GM18499 (cell line): ENCODE measurements at regions not wholly inside any gene's neighbourhood (a gene's known extent, or its start where the extent isn't known, plus 50 kb on each side); places are given as distances from the start of the nearest gene placed in this dataset.
A peak's percentile ranks its signal among the peaks of the same experiment; 100 is the strongest.

ENCODE experiments used
- ATAC-seq: cut with Tn5 transposase; IDR thresholded peaks from one replicate; pipeline ENCODE4 v1.9.1; 2021; ENCODE audit warnings: moderate number of reproducible peaks; ENCODE audit not compliant: insufficient read depth, unreplicated experiment

DNA sequence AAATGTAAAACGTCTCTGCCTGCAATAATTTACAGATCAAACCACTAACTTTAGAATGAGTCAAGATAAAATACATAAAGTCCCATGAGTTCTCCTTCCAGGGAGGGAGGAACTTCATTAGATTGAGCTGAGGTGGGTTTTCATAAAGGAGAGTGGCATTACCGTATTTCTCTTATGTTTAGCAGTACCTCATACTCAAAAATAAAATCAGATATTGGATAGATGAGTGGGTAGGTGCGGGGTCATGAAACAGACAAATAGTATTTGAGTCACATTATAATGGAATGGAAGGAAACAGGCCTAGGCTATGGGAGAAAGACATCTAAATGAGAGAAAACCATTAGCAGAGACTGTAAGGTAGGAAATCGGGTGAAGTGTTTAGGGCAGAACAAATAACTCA lies 166.1 kb upstream of the SMLR1 start:
- no peak for ATAC-seq

DNA sequence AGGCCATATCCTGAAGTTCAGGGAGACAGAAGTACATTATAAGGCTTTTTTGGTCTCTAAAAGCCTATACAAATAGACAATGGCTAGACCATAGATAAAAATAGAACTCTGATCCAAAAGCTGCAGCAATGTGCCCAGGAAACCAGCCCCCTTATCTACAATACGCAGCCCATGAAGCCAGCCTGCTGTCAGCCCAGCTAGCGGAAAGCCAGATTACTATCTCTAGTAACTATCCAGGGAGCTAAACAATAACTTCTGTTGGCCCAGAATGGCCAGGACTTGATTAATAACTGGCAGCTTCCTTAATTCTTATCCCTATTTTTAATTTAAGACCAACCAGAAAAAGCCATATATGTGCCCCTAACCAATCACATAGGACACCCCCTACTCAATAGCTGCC lies 160.4 kb upstream of the SMLR1 start:
- ATAC-seq = no peak

DNA sequence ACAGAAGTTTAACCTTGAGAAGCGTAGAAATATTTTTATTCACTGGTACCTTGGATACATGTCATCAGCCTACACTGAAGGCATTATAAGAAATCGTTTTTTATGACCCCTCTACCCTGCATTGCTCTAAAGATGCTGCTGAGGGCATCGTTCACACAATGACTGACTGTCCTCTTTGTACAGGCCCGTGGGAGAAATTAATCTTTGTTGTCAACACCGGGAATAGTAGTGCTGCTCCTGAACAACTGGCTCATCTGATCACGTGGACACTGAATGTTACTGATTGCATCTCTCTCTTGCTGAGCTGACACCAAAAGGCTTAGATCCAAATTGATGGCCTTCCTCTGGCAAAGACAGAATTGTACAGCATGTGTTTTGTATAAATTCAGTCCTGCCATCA lies 157.1 kb upstream of the SMLR1 start:
- no peak for ATAC-seq

DNA sequence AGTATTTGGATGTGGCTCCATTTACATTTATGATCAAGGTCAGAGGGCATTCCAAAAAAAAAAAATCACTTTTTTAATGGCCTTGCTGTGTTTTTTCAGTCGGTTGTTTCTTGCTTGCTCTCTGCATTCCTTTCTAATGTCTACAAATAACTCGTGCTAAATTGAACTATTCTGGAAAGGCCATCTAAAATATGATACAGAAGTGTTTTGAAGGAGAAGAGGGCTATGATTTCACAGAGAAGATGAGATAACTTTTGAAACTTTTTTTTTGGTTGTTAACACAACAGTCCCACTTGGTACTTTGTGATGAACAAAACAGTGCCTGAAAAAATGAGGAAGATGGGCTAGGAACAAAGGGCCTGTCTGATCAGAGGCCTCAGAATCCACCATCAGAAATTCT lies 156.1 kb upstream of the SMLR1 start:
- ATAC-seq = no peak

DNA sequence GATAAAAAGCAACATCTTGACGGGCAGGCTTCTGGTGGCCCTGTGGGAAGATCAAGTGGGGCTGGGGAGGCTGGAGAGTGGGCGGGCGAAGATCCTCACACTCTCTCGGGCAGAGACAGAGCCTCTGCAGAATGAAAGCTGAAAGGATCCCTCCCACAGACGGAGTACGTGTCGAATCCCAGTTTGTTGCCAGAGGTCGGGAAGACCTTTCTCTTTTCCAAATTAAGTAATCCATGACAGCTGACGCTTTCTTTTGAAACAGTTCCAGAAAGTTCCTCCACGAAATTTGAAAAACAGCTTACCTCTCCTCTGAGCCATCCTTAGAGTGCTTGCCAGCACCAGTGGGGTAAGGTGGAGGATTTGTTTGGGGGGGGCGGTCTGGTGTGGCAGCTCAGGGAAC lies 155.6 kb upstream of the SMLR1 start:
- no peak for ATAC-seq

DNA sequence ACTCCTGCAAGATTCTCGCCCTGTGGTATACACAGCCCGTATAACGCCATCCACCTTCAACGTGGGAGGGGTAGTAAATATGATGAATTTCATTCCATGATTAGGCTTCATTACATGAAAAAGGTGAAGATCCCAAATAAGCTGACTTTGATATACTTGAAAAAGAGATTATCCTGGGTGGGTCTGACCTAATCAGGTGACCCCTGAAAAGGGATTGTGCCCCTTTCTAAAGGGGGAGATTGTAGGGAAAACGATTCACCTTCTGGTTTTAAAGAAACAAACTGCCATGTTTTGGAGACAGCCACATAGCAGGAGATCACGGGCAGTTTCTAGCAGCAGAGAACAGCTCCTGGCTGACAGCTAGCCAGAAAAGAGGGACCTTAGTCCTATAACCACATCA lies 155.1 kb upstream of the SMLR1 start:
- ATAC-seq = no peak

DNA sequence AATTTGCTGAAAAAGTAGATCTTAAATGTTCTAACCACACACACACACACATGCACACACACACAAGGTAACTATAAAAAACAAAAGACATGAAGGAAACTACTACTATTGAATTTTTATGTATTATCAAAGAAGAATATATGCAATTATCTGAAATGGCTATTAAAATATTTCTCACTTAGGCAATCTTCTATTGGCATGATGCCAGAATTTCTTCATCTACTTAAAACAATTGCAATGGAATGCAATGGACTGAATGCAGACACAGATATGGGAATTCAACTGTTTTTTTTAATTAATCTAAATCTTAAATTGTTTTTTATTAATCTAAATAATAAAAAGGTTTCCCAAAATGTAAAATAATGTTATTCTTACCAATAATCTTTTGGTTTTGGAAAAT lies 152.6 kb upstream of the SMLR1 start:
- ATAC-seq = no peak

DNA sequence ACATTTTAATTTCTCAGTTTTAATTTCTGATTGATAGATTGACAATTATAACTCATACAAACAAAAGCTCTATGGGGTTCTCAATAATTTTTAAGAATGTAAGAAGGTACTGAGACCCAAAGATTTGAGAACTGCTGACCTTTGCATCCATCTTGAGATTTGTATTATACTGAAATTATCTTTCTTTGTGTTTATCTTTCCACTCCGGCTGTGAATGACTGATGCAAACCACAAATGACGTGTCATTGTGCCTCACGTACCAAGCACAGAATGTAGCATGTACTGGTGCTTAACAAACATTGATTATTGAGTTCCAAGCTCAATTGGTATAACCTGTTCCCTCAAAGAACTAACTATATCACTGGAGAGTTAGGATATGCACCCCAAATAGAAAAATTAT lies 152.1 kb upstream of the SMLR1 start:
- no peak for ATAC-seq

DNA sequence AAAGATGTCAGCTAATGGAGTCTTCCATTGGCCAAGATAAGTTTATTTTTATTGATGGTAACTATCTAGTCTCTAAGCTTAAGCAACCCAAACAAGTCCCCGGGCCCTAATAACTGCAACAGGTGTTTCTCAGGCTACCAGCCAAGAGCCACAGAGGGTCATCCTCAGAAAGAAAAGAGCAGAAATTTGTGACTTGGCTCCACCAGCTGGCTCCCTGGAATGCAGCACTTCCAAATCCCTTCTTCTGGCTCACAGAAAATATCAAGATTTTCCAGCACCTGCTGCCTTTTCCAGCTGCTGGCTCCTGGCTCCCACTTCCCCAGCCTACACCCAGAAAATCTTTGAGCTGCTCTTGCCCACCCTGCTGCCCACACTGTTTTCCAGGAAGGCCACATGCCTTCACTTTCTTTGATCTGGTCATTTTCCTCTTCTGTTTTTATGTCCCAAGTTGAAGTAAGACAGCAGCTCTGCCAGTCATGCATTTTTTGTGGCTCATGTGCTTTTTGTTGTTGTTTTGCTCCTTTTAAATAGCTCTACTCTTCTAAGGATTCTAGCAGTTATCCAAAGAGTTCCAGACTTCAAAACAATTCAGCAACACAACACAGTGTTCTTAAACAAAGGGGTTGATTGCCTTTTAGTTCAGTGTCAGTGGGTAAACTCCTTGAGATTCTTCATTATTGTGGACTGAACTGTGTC lies 151.0 kb upstream of the SMLR1 start:
- ATAC-seq = no peak

DNA sequence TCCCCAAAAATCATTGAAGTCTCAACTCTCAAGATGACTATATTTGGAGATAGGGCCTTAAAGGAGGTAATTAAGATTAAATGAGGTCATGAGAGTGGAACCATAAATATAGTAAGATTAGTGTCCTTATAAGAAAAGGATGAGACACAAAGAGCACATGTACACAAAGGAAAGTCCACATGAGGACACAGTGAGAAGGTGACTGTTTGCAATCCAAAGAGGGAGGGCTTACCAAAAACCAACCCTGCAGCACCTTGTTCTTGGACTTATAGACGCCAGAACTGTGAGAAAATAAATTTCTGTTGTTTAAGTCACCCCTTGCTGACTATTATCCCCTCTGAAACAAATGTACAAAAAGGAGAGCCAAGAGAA lies 150.4 kb upstream of the SMLR1 start:
- ATAC-seq = no peak

DNA sequence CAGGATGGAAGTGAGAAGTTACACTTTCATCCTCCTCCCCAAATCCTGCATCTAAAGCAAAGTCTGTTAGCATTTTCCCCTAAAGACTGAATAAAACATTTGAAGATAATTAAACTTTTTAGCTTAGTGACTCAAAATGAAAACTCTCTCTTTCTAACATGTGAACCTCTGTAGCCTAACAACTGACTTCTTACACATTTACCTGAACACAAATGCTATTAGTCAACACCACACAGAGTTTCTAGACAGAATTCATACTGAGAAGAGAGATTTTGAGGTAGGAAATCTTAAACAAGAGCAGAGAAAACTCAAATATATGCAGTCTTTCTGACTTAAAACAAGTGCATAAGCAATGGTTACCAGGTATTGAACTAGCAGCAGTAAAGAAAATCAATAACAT lies 149.9 kb upstream of the SMLR1 start:
- ATAC-seq = no peak

DNA sequence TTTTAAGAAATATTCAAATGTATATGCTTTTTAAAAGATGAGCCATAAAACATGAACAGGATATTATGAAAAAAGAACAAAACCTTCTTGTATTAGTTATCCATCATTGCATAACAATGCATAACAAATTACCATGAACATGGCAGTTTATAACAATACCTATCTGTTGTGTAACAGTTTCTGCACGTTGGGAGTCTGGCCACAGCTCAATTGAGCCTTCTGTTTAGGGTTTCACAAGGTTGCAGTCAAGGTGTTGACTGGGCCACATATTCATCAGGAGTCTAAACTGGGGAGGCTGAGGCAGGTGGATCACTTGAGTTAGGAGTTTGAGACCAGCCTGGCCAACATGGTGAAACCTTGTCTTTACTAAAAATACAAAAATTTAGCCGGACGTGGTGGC lies 149.4 kb upstream of the SMLR1 start:
- no peak for ATAC-seq

DNA sequence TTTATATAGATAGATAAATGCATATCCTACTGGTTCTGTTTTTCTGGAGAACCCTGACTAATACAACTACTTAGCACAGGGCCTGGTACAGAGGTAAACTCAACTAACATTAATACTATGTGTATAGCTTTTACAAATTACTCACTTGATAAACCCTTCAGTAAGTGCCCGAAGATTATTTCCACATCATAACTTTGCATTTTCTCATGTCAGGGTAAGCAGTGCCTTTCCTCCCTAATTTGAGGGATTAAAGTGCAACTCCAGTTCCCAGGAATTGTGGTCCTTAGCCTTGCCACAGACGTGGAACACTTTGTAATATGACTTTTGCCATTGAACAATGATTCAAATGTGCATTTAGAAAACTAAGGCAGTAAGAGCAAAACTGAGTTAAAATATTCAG lies 147.5 kb upstream of the SMLR1 start:
- ATAC-seq = no peak

DNA sequence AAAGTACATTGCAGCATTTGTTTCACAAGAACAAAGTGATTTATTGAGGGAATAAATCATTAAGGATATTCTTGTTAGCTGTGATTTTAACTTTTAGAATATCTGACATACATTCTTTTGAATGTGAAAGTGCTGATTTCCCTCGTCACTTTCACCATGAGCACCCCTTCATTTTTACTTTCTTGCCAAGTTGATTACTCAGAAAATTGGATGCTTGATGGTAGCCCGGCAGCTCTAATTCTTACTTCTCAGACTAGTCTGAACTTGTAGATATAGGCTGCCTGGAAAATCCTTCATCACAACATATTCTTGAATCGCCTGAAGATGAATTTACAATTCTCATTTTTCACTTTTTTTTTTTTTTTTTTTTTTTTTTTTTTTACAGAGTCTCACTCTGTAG lies 147.1 kb upstream of the SMLR1 start:
- ATAC-seq = no peak

DNA sequence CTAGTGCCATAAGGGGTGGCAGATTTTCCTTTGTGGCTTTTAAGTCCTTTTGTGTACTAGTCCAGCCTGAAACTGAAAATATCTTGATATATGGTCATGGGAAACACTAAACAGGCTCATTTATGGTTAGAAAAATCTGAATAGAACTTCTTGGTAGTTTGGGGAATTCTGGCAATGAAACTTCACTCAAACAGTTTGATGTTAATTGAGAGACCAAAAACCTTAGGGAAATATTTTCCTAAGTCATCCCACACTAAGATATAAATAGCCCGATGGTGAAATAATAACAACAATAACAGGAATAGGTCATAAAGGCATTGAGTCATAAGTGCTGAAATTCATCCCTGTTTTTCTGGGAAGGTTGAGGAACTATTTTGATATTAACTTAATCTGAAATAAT lies 146.2 kb upstream of the SMLR1 start:
- no peak for ATAC-seq

DNA sequence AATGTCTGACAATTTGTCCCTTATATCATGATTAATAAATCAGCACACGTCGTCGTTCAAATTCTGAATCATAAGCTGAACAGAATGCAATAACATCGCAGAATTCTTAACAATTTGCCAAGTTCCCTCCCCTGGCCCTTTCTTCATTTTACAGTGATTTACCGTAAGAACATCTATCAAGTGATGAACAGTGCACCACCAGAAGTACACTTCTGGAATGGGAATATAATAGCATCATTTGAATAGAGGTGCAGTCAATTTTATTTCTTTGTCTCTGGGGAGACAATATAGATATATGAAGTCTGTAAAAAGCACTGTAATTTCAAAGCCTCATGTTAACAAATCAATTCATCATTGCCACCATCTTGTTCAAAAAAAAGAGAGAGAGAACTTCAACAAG lies 145.1 kb upstream of the SMLR1 start:
- no peak for ATAC-seq

DNA sequence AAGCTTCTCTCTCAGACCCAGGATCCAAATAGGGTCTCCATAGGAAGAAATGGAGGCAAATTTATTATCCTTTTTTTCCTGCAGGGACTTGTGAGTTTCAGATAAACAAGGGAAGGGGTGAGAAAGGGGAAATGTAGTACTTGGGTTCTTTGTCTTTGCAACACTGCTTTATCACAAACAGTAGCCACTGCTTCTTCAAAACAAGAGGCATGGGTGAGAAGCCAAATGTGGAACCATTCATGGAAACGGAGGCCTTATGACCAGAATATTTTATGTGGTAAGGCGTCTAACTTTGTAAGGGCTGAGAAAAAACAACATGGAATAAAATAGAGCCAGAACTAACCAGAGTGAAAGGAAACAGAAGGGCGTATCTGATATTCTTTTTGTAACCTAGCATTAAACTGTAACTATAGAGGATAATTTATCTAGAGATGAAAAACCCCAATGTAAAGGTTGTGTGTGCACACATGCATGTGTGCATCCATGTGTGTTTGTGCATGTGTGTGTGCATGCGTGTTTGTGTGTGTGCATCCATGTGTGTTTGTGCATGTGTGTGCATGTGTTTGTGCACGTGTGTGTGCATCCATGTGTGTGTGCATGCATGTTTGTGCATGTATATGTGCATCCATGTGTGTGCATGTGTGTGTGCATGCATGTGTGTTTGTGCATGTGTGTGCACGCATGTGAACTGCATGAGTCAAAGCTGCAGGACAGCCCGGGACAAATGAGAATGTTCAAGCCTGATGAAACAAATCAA lies 143.3 kb upstream of the SMLR1 start:
- no peak for ATAC-seq

DNA sequence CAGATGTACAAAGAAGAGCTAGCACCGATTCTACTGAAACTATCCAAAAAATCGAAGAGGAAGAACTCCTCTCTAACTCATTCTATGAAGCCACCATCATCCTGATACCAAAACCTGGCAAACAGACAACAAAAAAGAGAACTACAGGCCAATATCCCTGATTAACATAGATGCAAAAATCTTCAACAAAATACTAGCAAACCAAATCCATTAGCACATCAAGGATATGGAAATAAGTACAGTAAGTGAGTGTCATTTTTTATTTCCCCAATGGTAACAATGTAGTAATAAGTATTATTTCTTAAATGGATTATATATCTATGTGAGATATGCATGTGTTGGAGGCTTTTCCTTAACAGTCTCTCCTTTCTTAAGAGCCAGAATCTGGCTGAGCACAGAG lies 134.5 kb upstream of the SMLR1 start:
- ATAC-seq = no peak

DNA sequence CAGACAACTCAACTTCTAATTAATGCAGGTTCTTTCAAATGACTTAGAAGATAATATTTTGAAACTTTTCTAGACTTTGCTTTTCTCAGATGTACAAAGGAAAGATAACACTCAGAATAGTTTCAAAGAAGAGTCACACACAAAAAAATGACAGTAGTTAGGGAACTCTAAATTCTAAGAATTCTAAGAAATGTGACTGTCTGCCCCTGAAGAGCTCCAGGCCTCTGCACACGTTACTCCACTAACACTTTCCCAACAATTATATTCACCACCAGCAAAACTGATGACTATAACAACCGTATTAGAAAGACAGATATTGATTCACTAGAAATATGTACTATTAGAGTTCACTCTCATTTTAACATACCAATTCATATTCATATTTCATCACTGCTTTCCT lies 133.3 kb upstream of the SMLR1 start:
- ATAC-seq = no peak

DNA sequence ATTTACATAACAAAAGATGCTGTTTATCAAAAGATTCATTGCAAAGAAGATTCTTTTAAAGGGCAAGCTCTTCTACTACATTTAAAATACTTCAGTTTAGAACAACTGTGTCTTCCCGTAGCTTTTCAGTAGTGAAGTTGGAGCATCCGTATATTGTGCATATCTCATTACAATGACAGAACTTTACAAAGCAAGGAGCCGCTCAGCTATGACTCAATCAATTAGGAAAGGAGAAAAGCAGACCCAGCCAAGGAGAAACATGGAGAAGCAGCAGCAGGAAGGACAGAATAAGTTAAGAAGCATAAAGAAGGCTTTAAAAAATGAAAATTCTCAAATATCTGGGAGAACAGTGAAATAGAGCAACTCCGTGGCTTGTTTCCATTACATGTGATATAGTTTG lies 132.6 kb upstream of the SMLR1 start:
- no peak for ATAC-seq

DNA sequence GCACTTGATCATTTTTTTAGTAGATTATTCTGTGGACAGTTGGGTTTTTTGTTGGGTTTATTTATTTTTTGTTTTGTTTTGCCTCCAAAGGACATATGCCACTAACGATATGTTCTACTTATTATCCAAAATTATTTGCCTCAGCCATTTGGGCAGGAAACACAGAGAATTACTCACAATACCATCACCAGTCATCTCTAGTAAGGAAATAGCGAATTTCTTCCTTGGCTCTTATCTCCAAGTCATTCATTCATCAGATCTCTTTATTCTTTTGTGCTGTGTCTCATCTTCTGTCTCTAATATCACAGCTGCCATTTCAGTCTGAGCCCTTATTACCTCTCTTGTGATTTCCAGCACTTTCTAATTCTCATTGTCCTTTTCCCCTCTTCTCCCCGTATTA lies 130.4 kb upstream of the SMLR1 start:
- ATAC-seq = no peak

DNA sequence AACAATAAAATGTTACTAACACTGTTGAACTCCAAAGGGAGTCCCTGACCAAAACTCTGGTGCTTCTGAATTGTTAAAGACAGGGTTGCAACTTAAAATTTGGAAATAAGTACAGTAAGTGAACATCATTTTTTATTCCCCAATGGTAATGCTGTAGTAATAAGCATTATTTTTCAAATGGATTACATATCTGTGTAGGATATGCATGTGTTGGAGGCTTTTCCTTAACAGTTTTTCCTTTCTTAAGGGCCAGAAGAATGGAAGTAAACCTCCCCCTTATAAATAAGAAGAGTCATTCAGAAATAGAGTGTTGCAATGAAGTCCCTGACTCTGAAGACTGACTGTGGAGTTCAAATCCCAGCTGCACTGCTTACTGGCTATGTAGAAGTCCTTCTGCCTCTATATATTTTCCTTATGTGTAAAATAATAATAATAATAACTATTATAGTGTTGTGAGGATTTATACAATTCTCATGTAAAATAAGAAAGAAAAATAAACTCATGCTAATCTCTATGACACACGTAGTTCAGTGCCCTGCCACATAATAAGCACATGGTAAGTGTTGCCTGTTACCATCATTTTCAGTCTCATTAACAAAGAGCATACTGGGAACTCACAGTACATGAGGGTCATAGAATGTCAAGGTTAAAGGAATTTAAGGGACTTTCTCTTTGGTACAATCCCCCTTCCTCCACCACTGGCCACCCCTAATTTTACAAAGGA lies 129.8 kb upstream of the SMLR1 start:
- peak; percentile 22 for ATAC-seq
